ENCODE measurements at regions not wholly inside any gene's neighbourhood (a gene's known extent, or its start where the extent isn't known, plus 50 kb on each side); places are given as distances from the start of the nearest gene placed in this dataset.

- intact Hi-C loops (cut with DNase I, micrococcal nuclease): no loop called here
- DNase-seq (no peak), ATAC-seq (no peak)
Observed at GRCh38 chr20:52752023-52752422, 220.1 kb upstream of the TSHZ2 start.

GRCh38 chr20:52751571-52751970 is 220.6 kb upstream of the TSHZ2 start:
- ATAC-seq: no peak
- no peak for DNase-seq
- intact Hi-C loops (cut with DNase I, micrococcal nuclease): no loop called here

DNA sequence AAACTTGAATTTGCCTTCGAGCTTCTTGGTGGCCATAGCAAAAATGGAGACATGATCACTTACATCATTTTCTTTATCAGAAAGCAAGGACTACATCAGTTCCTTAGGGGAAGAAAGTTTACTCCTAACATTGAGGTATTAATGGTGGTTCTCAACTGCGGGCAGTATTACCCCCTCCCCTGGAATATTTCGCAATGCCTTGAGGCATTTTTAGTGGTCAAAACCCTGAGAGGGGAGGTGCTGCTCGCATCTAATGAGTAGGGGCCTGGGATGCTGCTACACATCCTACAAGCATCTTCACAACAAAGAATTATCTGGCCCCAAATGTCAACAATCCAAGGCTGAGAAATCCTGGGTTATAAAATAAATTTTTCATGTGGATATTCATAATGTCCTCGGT is 222.2 kb upstream of the TSHZ2 start:
- no peak for ATAC-seq
- no peak for DNase-seq
- intact Hi-C loops (cut with DNase I, micrococcal nuclease): no loop called here

GRCh38 chr20:52748990-52749389 is 223.2 kb upstream of the TSHZ2 start:
- intact Hi-C loops (cut with DNase I, micrococcal nuclease): no loop called here

DNA sequence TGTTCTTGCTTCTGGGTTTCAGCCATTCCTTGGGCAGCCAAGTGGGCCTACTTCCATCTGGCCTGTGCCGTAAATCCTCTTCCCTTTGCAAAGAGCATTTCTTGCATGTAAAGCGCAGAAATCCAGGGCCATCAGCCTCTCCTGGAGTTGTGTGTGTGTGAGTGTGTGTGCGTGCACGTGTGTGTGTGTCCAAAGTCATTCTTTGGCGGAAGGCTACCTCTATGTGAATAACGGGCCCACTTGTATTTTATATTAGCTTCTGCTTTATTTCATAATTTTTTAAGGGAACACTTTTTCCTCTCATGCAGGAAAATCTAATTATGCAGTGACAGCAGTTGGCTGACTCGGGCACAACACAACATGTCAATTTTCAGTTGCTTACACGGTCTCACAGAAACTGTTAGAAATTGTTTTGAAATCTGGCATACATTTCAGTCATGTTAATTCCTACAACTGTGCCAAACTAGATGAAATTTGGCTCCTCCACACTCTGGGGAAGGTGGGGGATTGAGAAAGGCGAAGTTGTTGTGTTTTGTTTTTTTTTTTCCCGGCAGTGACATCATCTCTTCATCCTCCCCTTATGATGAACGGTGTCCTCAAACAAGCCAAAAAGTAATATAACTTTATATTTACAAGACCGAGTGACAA is 223.7 kb upstream of the TSHZ2 start:
- ATAC-seq: no peak
- intact Hi-C loops (cut with DNase I, micrococcal nuclease): no loop called here
- no peak for DNase-seq

More at GRCh38 chr20:52748990-52749389, 223.2 kb upstream of the TSHZ2 start:
- ATAC-seq (no peak), DNase-seq (no peak)

- no peak for ATAC-seq
- no peak for DNase-seq
- intact Hi-C loops (cut with DNase I, micrococcal nuclease): no loop called here
Observed at GRCh38 chr20:52747845-52748284, 224.3 kb upstream of the TSHZ2 start.

- DNase-seq (no peak), ATAC-seq (no peak)
- intact Hi-C loops (cut with DNase I, micrococcal nuclease): no loop called here
Observed at GRCh38 chr20:52746770-52747169, 225.4 kb upstream of the TSHZ2 start.

DNA sequence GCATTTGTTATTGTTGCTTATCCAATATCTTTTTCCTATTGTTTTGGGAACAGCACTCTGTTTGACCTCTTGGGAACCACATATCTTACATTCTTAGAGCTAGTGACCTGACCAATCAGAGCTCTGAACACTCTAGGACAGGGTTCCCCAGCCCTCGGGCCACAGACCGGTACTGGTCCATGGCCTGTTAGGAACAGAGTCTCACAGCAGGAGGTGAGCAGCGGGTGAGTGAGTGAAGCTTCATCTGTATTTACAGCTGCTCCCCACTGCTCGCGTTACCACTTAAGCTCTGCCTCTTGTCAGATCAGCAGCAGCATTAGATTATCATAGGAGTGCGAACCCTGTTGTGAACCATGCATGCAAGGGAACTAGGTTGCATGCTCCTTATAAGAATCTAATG is 226.0 kb upstream of the TSHZ2 start:
- ATAC-seq (no peak), DNase-seq (no peak)
- intact Hi-C loops (cut with DNase I, micrococcal nuclease): no loop called here

DNA sequence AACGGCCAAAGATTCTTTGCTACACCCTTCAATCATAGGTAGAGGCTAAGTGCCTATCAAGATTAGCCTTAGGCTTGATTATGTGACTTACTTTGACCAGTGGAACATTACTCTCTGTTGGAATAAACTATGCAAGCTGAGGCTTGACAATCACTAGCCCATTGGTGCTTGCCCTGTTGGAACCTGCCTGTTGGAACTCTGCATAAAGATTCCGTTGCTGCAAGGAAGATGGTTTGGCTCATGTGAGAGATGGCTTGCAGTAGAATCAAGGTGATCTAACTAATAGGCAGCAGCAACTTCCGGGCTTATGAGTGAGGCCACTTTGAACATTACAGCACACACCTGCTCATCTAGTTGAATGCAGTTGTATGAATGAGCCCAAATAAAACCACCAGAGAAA is 227.7 kb upstream of the TSHZ2 start:
- ATAC-seq (no peak), DNase-seq (no peak)
- intact Hi-C loops (cut with DNase I, micrococcal nuclease): no loop called here

- DNase-seq: no peak
- intact Hi-C loops (cut with DNase I, micrococcal nuclease): no loop called here
Observed at GRCh38 chr20:52738081-52738480, 234.1 kb upstream of the TSHZ2 start.

GRCh38 chr20:52736507-52736906 is 235.7 kb upstream of the TSHZ2 start:
- no peak for DNase-seq
- intact Hi-C loops (cut with DNase I, micrococcal nuclease): no loop called here
- no peak for ATAC-seq

More at GRCh38 chr20:52738081-52738480, 234.1 kb upstream of the TSHZ2 start:
- ATAC-seq: no peak

GRCh38 chr20:52731093-52731492 is 241.1 kb upstream of the TSHZ2 start:
- DNase-seq: no peak
- intact Hi-C loops (cut with DNase I, micrococcal nuclease): no loop called here
- ATAC-seq: no peak

DNA sequence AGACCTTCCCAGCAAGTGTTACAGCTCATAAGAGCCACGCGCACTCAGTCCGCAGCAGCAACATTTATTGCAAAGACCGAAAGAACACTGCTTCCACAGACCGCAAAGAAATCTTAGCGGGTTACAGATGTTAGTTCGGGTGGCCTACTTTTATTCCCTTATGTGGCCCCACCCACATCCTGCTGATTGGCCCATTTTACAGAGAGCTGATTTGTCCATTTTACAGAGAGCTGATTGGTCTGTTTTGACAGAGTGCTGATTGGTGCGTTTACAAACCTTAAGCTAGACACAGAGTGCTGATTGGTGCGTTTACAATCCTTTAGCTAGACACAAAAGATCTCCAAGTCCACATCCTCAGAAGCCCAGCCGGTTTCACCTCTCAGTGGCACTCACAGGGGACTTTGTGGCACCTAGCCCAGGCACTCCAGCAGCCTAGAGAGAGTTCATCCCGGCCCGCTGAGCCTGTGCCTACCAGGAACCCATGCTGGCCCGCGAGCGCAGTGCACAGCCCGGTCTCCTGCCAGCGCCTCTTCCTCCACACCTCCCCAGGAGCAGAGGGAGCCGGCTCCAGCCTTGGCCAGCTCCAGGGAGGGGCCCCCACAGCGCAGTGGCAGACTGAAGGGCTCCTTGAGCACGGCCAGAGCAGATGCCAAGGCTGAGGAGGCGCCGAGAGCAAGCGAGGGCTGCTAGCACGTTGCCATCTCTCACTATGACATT is 244.3 kb upstream of the TSHZ2 start:
- DNase-seq: no peak
- ATAC-seq: no peak
- intact Hi-C loops (cut with DNase I, micrococcal nuclease): no loop called here

DNA sequence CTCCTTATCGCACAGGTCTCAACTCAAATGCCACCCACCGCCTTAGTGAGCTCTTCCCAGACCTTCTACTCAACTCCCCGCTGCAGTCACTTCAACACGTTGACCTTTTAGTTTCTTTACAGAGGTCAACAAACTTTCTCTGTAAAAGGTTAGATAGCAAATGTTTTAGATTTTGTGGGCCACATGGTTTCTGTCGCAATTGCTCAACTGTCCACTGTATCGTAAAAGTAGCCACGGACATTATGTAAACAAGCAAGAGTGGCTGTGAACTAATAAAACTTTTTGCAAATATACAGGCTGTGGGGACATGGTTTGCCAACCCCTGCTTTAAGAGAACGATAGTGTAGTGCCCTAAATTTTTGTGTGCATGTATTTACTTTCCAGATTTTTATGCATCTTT is 247.6 kb upstream of the TSHZ2 start:
- ATAC-seq (no peak), DNase-seq (no peak)
- intact Hi-C loops (cut with DNase I, micrococcal nuclease): no loop called here

DNA sequence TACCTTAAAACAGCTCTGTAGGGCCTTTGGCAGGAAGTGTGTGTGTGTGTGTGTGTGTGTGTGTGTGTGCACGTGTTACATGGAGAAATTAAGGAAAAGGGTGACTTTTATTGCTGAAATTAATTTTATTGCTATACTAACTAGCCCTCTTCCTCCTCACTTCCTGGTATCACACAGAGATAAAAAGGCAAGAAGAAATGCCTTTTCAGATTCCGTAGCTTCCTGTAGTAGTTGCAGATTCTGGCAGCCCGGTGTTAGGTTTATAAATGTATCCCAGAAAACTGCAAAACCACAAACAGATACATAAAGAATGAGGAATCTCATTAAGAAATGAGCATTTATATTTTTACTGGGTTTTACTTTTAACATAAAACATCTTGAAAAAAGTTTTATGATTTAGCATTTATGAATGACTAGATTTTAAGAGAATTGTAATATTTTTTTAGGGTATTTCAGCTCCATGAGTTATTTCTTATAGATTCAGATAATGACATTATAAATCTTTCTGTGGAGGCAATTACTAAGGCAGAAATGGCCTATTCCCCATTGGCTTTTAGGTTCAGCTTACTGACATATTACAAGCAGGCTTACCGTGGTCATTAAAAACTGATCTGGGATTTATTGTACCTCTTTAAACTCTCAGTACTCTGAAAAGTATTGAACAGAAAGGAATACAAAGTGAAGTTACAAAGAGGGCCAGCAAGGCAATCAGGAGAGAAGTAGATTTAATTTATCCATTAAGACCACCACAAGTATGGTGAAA is 249.1 kb upstream of the TSHZ2 start:
- intact Hi-C loops (cut with DNase I, micrococcal nuclease): no loop called here
- ATAC-seq: no peak

GRCh38 chr20:52708137-52708536 is 264.0 kb upstream of the TSHZ2 start:
- no peak for DNase-seq
- intact Hi-C loops (cut with DNase I, micrococcal nuclease): no loop called here
- no peak for ATAC-seq

More for the DNA sequence above, 249.1 kb upstream of the TSHZ2 start:
- no peak for DNase-seq

DNA sequence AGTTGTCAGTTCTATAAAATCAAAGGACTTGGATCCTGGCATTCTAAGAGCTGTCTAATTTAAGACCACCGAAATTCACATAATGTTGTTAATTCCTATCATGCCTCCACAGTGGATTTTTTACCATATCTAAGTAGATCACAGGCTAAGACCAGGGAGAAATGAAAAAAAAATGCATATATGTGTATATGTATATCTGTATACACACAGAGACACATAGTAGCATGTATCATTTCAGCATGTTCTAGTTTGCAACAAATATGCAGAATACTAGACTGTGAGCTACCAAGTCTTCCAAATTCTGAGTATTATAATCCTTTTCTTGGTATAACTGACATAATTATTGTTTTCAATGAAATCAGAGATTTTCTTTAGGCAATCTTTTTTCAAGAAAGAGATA is 267.6 kb upstream of the TSHZ2 start:
- no peak for ATAC-seq

DNA sequence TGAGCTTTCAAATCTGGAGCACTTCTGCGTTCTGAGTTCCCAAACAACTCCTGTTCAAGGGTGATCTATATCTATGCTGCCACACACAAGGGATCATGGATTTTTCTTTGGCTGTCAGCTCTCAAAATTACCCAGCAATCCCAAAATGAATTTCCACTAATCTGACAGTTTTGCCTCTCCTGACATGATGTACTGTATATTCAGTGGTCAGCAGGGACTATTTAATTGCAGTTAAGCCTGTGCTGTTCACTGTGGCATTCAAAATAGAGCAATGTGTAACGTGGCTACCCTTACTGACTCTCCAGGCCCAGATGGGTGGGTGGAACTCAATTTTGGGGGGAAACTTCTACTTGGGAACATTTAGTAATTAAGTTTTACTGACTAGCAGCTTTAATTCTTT is 283.8 kb upstream of the TSHZ2 start:
- no peak for DNase-seq
- ATAC-seq: no peak
- intact Hi-C loops (cut with DNase I, micrococcal nuclease): no loop called here

More for the DNA sequence above, 267.6 kb upstream of the TSHZ2 start:
- no peak for DNase-seq
- intact Hi-C loops (cut with DNase I, micrococcal nuclease): no loop called here

DNA sequence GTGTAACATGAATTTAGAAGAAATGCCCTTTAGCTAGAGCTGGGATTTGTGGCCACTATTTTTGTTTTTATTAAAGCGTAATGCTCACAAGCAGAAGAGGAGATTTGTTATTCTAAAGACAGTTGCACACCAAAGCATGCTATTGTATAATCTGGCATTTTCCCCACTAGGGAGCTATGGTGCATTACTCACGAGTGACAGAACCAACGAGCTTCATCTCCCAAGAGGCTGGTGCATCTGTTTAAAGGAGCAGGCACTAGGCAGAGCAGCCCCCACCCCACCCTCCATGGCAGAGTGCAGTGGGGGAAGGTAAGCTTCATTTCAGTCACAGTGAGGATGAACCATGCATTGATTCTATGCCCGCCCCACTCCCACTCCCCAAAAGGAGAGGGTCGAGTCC is 287.3 kb upstream of the TSHZ2 start:
- no peak for DNase-seq
- no peak for ATAC-seq
- intact Hi-C loops (cut with DNase I, micrococcal nuclease): no loop called here

- DNase-seq (no peak), ATAC-seq (no peak)
- intact Hi-C loops (cut with DNase I, micrococcal nuclease): no loop called here
Observed at GRCh38 chr20:52684176-52684575, 288.0 kb upstream of the TSHZ2 start.

Measured in left colon (tissue), 2 donors.